ENCODE measurements at regions not wholly inside any gene's neighbourhood (a gene's known extent, or its start where the extent isn't known, plus 50 kb on each side); places are given as distances from the start of the nearest gene placed in this dataset.

DNA sequence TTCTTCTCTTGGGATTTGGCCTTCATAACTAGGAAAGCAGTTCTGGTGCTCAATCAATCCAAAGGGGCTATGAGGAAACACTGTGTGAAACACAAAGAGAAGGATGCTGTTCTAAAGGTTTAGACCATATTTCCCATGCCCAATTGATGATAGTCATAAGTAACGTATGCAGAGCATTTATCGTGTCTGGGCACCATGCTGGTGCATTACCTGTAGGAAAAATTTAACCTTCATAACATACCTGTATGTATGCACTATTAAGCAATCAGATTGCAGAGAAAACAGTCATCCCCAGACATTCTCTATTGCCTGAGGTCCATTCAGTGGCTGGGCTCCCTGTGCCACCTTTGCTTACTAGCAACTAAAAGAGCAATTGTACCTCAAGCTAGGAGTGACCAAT is 381.4 kb downstream of the PLPP3 start:
- Mint-ChIP-seq H3K9me3 (no peaks in the 10 kb centered on the region), H3K36me3 (ENCODE audit: low read depth) (no peaks in the 10 kb centered on the region), H3K4me3 (no peak overlapping the region), H3K27ac (no peak overlapping the region), H3K27me3 (ENCODE audit: insufficient read depth) (no peaks in the 10 kb centered on the region), H3K4me1 (ENCODE audit: low read depth) (no peaks in the 10 kb centered on the region)
- intact Hi-C loops (cut with micrococcal nuclease): no loop called here
- no peak for DNase-seq (ENCODE audit: low spot score)

DNA sequence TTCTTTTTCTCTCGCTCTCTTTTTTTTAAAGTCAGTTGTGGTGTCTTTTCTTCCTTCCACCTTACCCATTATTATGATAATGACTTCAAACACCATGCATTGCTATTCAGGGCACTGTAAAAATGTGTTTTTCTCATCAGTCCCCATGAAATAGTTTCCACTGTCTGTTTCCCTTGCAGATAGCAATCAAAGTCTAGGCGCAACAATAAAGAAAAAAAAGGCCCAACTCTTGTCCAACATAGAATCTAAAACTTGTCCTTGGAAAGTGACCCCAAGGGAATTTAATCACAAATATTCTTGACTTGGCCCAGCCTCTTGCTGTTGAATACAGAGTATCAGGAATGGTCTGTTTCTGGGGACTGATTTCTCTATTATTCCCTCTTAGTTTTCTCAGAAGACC is 382.5 kb downstream of the PLPP3 start:
- no peaks in the 10 kb centered on the region for H3K9me3 Mint-ChIP-seq
- intact Hi-C loops (cut with micrococcal nuclease): no loop called here
- DNase-seq (ENCODE audit: low spot score): no peak
- H3K27me3 Mint-ChIP-seq (ENCODE audit: insufficient read depth): no peaks in the 10 kb centered on the region
- H3K36me3 Mint-ChIP-seq (ENCODE audit: low read depth): no peaks in the 10 kb centered on the region
- H3K4me1 Mint-ChIP-seq (ENCODE audit: low read depth): no peaks in the 10 kb centered on the region
- no peak overlapping the region for H3K27ac Mint-ChIP-seq
- no peak overlapping the region for H3K4me3 Mint-ChIP-seq

DNA sequence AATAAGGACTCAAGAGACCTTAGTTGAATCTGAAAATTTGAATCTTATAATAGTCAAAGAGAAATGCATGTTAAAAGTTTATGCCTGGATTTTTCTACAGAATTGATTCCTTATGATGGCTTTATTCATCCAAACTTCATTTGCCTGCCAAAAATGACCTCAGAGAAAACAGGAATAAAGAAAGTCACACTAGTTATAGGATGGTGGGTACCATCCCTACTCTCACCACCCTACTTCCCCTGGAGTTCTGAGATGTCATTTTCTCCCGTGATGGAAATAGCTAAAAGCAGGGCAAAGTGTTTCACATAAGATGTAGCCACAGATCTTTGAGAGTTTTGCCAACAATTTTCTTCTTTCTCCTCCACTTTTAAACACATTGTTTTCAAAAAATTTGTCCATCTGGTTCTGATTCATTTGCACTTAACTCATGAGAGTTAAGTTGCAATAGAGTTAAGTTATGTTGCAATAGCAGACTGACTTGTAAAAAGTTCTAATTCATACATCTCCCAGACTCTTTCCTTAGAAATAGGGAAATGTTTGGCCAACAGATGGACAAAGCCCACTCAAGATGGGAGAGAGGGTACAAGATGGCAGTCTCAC is 384.6 kb downstream of the PLPP3 start:
- DNase-seq (ENCODE audit: low spot score): no peak
- Mint-ChIP-seq H3K27me3 (ENCODE audit: insufficient read depth) (no peaks in the 10 kb centered on the region), H3K36me3 (ENCODE audit: low read depth) (no peaks in the 10 kb centered on the region), H3K27ac (no peak overlapping the region), H3K4me3 (no peak overlapping the region), H3K4me1 (ENCODE audit: low read depth) (no peaks in the 10 kb centered on the region), H3K9me3 (no peaks in the 10 kb centered on the region)
- intact Hi-C loops (cut with micrococcal nuclease): no loop called here

DNA sequence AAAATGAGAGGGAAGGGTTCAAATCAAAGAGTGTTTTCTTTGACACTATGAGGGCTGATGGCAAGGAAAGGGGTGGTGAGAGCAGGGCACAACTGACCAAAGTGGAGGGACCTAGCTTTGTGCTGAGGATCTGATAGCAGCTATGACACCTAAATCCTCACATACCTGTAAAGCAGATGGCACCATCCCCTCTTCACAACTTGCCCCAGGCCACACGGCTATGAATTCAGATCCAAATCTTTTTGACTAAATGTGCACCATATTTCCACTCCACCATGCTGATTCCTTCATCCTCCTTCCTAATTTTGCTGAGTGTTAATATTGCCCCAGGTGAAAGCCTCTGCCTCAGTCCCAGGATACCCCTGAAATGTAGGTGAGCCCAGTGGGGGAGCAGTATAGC is 385.7 kb downstream of the PLPP3 start:
- DNase-seq (ENCODE audit: low spot score): no peak
- Mint-ChIP-seq H3K4me3 (no peak overlapping the region), H3K9me3 (no peaks in the 10 kb centered on the region), H3K27me3 (ENCODE audit: insufficient read depth) (no peaks in the 10 kb centered on the region), H3K27ac (no peak overlapping the region), H3K36me3 (ENCODE audit: low read depth) (no peaks in the 10 kb centered on the region), H3K4me1 (ENCODE audit: low read depth) (no peaks in the 10 kb centered on the region)
- intact Hi-C loops (cut with micrococcal nuclease): no loop called here

DNA sequence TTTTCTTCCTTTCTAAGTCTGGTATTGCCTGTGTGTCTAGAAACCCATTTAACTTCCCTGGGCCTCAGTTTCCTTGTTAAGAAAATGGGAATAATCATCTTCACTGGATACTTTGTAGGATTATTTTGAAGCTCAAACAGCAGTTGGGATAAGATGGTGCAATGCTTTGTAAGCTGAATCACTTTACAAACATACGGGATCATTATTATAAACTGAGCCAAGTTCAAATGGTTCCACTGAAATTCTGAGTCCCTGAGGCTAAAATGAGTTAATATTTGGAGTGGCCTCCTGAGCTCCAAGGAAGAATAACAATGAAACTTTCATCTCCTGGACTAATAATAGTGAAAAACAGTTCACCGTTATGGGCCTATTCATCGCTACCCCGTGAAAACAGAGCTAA is 388.0 kb downstream of the PLPP3 start:
- Mint-ChIP-seq H3K27me3 (ENCODE audit: insufficient read depth) (no peaks in the 10 kb centered on the region), H3K4me3 (no peak overlapping the region), H3K27ac (no peak overlapping the region), H3K9me3 (no peaks in the 10 kb centered on the region), H3K4me1 (ENCODE audit: low read depth) (no peaks in the 10 kb centered on the region), H3K36me3 (ENCODE audit: low read depth) (no peaks in the 10 kb centered on the region)
- intact Hi-C loops (cut with micrococcal nuclease): no loop called here
- DNase-seq (ENCODE audit: low spot score): no peak

DNA sequence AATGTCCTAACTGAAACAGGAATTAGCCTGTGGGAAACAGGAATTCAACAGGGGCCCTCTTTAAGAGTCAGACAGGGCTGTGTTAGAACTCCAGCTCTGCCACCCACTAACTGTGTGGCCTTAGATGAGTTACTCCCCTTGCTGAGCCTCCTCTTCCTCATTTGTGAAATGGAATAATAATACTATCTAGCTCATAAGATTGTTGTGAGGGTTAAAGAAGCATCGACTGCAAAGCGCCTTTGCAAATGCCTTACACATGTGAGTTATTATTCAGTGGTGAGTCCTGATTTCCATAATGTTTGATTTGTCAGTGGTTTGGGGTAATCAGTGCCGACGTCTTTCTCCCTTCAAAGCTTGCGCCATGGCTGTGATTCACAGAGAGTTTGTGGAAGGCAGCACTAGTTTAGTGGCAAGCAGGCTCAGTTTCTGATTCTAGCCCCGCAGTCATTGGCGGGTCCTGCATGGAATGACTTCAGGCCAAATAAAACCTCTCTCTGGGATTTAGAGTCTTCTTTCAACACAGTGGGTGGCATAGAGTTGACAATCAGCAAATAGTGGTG is 388.5 kb downstream of the PLPP3 start:
- Mint-ChIP-seq H3K9me3 (no peaks in the 10 kb centered on the region), H3K27ac (no peak overlapping the region), H3K36me3 (ENCODE audit: low read depth) (no peaks in the 10 kb centered on the region), H3K27me3 (ENCODE audit: insufficient read depth) (no peaks in the 10 kb centered on the region), H3K4me1 (ENCODE audit: low read depth) (no peaks in the 10 kb centered on the region), H3K4me3 (no peak overlapping the region)
- no peak for DNase-seq (ENCODE audit: low spot score)
- intact Hi-C loops (cut with micrococcal nuclease): no loop called here

DNA sequence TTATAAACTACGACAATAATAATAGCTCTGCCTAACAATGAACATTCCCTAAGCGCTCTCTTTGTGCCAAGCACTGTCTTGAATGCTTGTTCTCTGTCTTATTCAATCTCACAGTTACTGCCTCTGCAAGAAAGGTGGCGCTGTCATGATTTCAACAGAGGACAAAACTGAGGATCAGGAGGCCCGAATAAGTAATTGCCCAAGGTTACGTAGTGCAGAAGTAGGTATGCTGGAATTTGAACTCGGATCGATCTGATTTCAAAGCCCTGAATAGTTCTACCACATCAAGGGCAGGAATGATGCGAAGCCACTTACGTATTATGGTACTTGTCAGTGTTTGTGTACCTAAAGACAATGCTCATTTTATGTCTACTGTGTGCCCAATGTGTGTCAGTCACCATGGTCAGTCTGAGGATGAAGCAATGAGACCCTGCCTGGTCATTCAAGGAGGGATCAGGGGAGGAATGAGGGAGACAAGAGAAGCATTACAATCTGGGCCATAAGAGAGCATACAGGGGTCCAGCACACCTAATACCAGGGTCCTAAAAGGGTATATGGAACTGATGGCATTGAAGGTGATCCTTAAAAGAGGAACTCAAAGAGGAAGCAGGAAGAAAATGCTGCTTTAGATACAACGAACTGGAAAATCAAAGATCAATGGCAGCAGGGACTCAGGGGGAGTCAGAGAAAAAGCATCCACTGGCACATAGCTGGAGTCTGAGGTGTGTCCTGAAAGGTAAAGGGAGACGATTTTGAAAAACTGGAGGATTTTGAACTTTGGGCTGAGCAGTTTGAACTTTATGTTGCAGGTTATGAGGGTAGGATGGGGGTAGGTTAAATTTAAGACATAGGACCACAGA is 389.2 kb downstream of the PLPP3 start:
- Mint-ChIP-seq H3K4me3 (no peak overlapping the region), H3K4me1 (ENCODE audit: low read depth) (no peaks in the 10 kb centered on the region), H3K36me3 (ENCODE audit: low read depth) (no peaks in the 10 kb centered on the region), H3K9me3 (no peaks in the 10 kb centered on the region), H3K27me3 (ENCODE audit: insufficient read depth) (no peaks in the 10 kb centered on the region), H3K27ac (no peak overlapping the region)
- DNase-seq (ENCODE audit: low spot score): no peak
- intact Hi-C loops (cut with micrococcal nuclease): no loop called here

DNA sequence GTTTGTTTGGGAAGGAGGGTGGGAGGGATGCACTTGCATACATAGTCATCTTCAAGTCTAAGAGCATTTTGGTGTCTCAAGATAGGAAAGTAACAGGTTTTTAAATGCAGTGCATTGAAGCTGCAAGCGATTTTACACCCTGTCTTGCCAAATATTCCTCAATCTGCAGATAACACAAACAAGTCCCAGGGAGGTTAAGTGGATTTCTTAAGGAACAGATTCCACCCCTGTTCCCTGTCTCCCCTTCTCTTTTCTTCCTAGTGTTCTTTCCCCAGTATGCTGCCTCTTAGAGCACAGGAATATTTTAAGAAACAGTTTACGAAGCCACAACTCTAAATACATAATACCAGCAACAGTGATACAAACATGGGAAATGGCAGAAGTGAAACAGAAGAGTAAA is 389.9 kb downstream of the PLPP3 start:
- Mint-ChIP-seq H3K4me1 (ENCODE audit: low read depth) (no peaks in the 10 kb centered on the region), H3K27ac (no peak overlapping the region), H3K9me3 (no peaks in the 10 kb centered on the region), H3K36me3 (ENCODE audit: low read depth) (no peaks in the 10 kb centered on the region), H3K4me3 (no peak overlapping the region), H3K27me3 (ENCODE audit: insufficient read depth) (no peaks in the 10 kb centered on the region)
- intact Hi-C loops (cut with micrococcal nuclease): no loop called here
- DNase-seq (ENCODE audit: low spot score): no peak

DNA sequence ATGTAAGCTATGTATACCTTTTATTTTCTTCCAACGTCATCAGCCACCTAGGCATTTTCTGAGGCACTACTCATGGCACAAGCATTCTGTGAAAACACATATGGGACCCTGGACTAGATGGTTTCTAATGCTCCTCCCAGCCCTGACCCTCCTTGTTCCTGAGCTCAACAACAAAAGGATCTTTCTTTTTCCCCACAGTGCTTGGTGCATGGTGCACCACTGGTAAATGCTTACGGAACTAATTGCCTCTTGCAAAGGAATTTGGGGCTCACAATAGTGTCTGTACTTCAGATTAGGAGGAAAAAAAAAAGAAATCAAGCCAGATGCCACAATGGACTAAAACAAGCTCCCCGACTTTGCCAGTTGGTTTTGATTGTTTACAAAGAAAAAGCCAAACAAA is 390.5 kb downstream of the PLPP3 start:
- Mint-ChIP-seq H3K4me3 (no peak overlapping the region), H3K27ac (no peak overlapping the region), H3K36me3 (ENCODE audit: low read depth) (no peaks in the 10 kb centered on the region), H3K4me1 (ENCODE audit: low read depth) (no peaks in the 10 kb centered on the region), H3K9me3 (no peaks in the 10 kb centered on the region), H3K27me3 (ENCODE audit: insufficient read depth) (no peaks in the 10 kb centered on the region)
- DNase-seq (ENCODE audit: low spot score): no peak
- intact Hi-C loops (cut with micrococcal nuclease): no loop called here

DNA sequence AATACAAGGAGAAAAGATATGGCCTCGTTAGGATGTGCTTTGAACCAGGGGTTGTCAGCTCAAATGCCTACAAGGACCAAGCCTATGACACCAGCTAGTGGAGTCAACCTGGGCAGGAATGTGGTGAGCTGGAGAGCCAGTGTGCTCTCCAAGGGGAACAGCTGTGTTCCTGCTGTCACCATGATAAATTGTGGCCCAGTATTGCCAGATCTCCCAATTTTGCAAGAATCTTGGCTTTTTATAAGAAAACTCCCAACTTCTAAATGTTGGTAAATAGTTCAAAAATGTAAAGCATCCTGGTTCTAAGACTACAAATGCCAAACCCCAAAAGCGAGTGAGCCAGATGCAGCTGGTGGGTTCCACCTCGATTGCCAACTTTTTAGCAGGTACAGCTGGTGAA is 391.1 kb downstream of the PLPP3 start:
- intact Hi-C loops (cut with micrococcal nuclease): no loop called here
- Mint-ChIP-seq H3K9me3 (no peaks in the 10 kb centered on the region), H3K36me3 (ENCODE audit: low read depth) (no peaks in the 10 kb centered on the region), H3K4me1 (ENCODE audit: low read depth) (no peaks in the 10 kb centered on the region), H3K4me3 (no peak overlapping the region), H3K27ac (no peak overlapping the region), H3K27me3 (ENCODE audit: insufficient read depth) (no peaks in the 10 kb centered on the region)
- DNase-seq (ENCODE audit: low spot score): no peak

DNA sequence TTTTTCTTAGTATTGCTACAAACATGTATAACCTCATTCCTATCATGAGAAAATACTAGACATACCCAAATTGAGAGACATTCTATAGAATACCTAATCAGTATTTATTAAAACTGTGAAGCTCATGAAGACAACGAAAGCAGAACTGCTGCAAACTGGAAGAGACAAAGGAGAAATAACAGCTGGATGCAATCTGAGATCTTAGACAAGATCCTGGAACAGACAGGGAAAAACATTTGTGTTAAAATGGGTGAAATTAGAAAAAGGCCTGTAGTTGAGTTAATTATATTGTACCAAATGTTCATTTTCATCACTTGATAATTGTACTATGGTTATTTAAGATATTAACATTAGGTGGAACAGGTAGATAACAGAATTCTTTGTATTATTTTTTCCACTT is 392.0 kb downstream of the PLPP3 start:
- no peaks in the 10 kb centered on the region for H3K4me1 Mint-ChIP-seq (ENCODE audit: low read depth)
- no peaks in the 10 kb centered on the region for H3K36me3 Mint-ChIP-seq (ENCODE audit: low read depth)
- H3K27ac Mint-ChIP-seq: no peak overlapping the region
- intact Hi-C loops (cut with micrococcal nuclease): no loop called here
- no peaks in the 10 kb centered on the region for H3K27me3 Mint-ChIP-seq (ENCODE audit: insufficient read depth)
- no peak overlapping the region for H3K4me3 Mint-ChIP-seq
- no peak for DNase-seq (ENCODE audit: low spot score)
- no peaks in the 10 kb centered on the region for H3K9me3 Mint-ChIP-seq

DNA sequence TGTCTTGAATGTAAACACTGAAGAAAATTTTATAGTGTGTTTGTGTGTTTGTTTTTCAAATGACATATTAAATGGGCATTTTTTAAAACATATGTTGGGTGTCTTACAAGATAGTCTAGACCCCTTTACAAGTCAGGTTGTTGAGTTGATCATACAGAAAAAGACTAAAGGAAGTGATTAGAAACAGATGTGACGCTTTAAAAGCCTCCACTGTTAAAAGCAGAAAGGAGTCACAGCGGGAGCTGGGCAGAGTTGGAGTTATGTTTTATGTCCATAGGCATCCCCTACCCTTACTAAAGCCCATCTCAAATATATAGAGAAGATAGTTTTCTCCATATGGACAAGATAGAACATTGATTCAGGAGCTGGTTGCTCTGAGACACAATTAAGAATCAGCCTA is 393.9 kb downstream of the PLPP3 start:
- DNase-seq (ENCODE audit: low spot score): no peak

DNA sequence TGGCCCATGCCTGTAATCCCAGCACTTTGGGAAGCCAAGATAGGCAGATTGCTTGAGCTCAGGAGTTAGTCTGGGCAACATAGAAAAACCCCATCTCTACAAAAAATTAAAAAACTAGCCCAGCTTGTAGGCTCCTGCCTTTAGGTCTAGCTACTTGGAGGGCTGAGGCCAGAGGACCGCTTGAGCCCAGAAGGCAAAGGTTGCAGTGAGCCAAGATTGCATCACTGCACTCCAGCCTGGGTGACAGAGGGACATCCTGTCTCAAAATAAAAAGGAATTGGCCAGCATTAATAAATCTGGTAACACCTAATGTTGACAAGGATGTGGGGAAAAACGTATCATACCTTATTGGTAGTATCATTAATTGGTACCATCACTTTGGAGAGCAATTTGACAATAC is 396.2 kb downstream of the PLPP3 start:
- H3K36me3 Mint-ChIP-seq (ENCODE audit: low read depth): no peaks in the 10 kb centered on the region
- H3K4me3 Mint-ChIP-seq: no peak overlapping the region
- no peak overlapping the region for H3K27ac Mint-ChIP-seq
- H3K4me1 Mint-ChIP-seq (ENCODE audit: low read depth): no peaks in the 10 kb centered on the region
- H3K9me3 Mint-ChIP-seq: no peaks in the 10 kb centered on the region
- intact Hi-C loops (cut with micrococcal nuclease): no loop called here
- no peaks in the 10 kb centered on the region for H3K27me3 Mint-ChIP-seq (ENCODE audit: insufficient read depth)
- DNase-seq (ENCODE audit: low spot score): no peak

More for the DNA sequence above, 393.9 kb downstream of the PLPP3 start:
- H3K9me3 Mint-ChIP-seq: no peaks in the 10 kb centered on the region
- no peaks in the 10 kb centered on the region for H3K27me3 Mint-ChIP-seq (ENCODE audit: insufficient read depth)
- H3K27ac Mint-ChIP-seq: no peak overlapping the region
- no peak overlapping the region for H3K4me3 Mint-ChIP-seq
- no peaks in the 10 kb centered on the region for H3K36me3 Mint-ChIP-seq (ENCODE audit: low read depth)
- H3K4me1 Mint-ChIP-seq (ENCODE audit: low read depth): no peaks in the 10 kb centered on the region
- intact Hi-C loops (cut with micrococcal nuclease): no loop called here
